GM12892 (cell line): ENCODE measurements at regions not wholly inside any gene's neighbourhood (a gene's known extent, or its start where the extent isn't known, plus 50 kb on each side); places are given as distances from the start of the nearest gene placed in this dataset.

Experiments used
- POLR2A ChIP-seq: IDR thresholded peaks from 2 replicates; pipeline ENCODE4 v1.6.1; 2011; ENCODE audit warnings: low read depth, low read length, control low read depth
- POLR2AphosphoS5 ChIP-seq: IDR thresholded peaks from 2 replicates; pipeline ENCODE4 v1.6.1; 2011; ENCODE audit warnings: low read depth, low read length, control low read depth
- TAF1 ChIP-seq: IDR thresholded peaks from 2 replicates; pipeline ENCODE4 v1.6.1; 2011; ENCODE audit warnings: low read depth, mild to moderate bottlenecking, control low read depth, low read length, borderline replicate concordance

DNA sequence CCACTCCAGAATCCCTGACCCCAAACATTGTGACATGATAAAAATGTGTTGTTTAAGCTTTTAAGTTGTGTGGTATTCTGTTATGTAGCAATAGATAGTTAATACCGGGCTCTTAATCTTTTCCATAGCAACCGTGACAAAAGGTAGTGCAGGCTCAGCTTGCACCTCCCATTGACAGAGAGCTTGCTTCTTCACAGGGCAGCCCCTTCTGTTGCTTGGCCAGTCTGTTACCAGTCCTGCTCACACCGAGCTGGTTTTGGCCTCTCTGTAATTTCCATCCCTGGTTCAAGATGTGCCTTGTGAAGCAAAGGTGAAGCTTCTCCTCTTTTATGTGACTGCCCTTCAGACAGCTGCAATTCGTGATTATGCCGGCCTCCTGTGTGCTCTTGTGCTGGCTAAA is 86.9 kb downstream of the CRYGS start:
- no peak for TF ChIP-seq POLR2AphosphoS5
- TF ChIP-seq POLR2A = no peak
- TF ChIP-seq TAF1 = no peak
